Coronary artery (tissue), 2 donors: ENCODE measurements at regions not wholly inside any gene's neighbourhood (a gene's known extent, or its start where the extent isn't known, plus 50 kb on each side); places are given as distances from the start of the nearest gene placed in this dataset.

Source experiments
- DNase-seq: peaks from one replicate; pipeline ENCODE4 v3.0.0-alpha.2; 2017; ENCODE audit warnings: low spot score
- H3K27ac ChIP-seq, 2 donors: fragments of 200-600 bp; sonication (generic); one replicate each; pipeline ENCODE4 v1.5.1; 2016 to 2019
- H3K4me3 ChIP-seq: fragments of 200-600 bp; sonication (generic); 2 replicates; pipeline ENCODE4 v1.5.1; 2016; ENCODE audit warnings: mild to moderate bottlenecking, moderate library complexity
- CTCF ChIP-seq: fragments of 200-600 bp; sonication (generic); IDR thresholded peaks from one replicate; pipeline ENCODE4 v1.5.1; 2019; ENCODE audit warnings: antibody characterized with exemption

GRCh38 chr3:83632526-83632925 lies 1326.3 kb upstream of the CADM2 start:
- H3K27ac ChIP-seq, result no peak overlapping the region
- H3K4me3 ChIP-seq, result no peak overlapping the region
- no peak for TF ChIP-seq CTCF
- DNase-seq, result no peak

GRCh38 chr3:83633758-83634157 lies 1325.0 kb upstream of the CADM2 start:
- TF ChIP-seq CTCF, result no peak
- H3K4me3 ChIP-seq, result no peak overlapping the region
- H3K27ac ChIP-seq, result no peak overlapping the region
- DNase-seq, result no peak

GRCh38 chr3:83649692-83650091 lies 1309.1 kb upstream of the CADM2 start:
- TF ChIP-seq CTCF, result no peak
- Histone ChIP-seq H3K27ac (no peak overlapping the region), H3K4me3 (no peak overlapping the region)
- no peak for DNase-seq

GRCh38 chr3:83655083-83655482 lies 1303.7 kb upstream of the CADM2 start:
- no peak overlapping the region for H3K4me3 ChIP-seq
- H3K27ac ChIP-seq, result no peak overlapping the region
- TF ChIP-seq CTCF, result no peak
- no peak for DNase-seq

GRCh38 chr3:83662381-83662960 lies 1296.3 kb upstream of the CADM2 start:
- TF ChIP-seq CTCF, result no peak
- Histone ChIP-seq H3K27ac (no peak overlapping the region), H3K4me3 (no peak overlapping the region)
- no peak for DNase-seq

- DNase-seq, result no peak
- H3K27ac ChIP-seq, result no peak overlapping the region
- no peak for TF ChIP-seq CTCF
- no peak overlapping the region for H3K4me3 ChIP-seq
These were observed 1288.4 kb upstream of the CADM2 start for GRCh38 chr3:83670416-83670815.

GRCh38 chr3:83683937-83684598 lies 1274.7 kb upstream of the CADM2 start:
- TF ChIP-seq CTCF, result no peak
- no peak overlapping the region for H3K4me3 ChIP-seq
- H3K27ac ChIP-seq, result no peak overlapping the region
- no peak for DNase-seq
